Epithelial cell of esophagus (primary cell): ENCODE measurements at regions not wholly inside any gene's neighbourhood (a gene's known extent, or its start where the extent isn't known, plus 50 kb on each side); places are given as distances from the start of the nearest gene placed in this dataset.
"Not testable (repeated sequence)": the region's sequence is repeated elsewhere in the genome, so short reads cannot be mapped to it uniquely, and the experiment has no call there.

Source experiments
- DNase-seq: peaks from one replicate; pipeline ENCODE4 v3.0.0; 2010; ENCODE audit warnings: low read depth
- H3K4me3 ChIP-seq: 2 replicates; pipeline ENCODE4 v1.5.1; 2011; ENCODE audit warnings: mild to moderate bottlenecking, low read length, control low read depth
- CTCF ChIP-seq: IDR thresholded peaks from 2 replicates; pipeline ENCODE4 v1.5.1; 2011; ENCODE audit warnings: low read depth, mild to moderate bottlenecking, low read length, control low read depth, inconsistent platforms; ENCODE audit not compliant: insufficient read depth; ENCODE audit errors: missing control alignments

GRCh38 chr2:192993059-192993458 is 798.3 kb upstream of the TMEFF2 start:
- no peak for TF ChIP-seq CTCF
- no peak overlapping the region for H3K4me3 ChIP-seq
- no peak for DNase-seq

GRCh38 chr2:192983173-192983572 is 788.4 kb upstream of the TMEFF2 start:
- TF ChIP-seq CTCF = no peak
- no peak for DNase-seq

GRCh38 chr2:192978395-192978794 is 783.7 kb upstream of the TMEFF2 start:
- H3K4me3 ChIP-seq = no peak overlapping the region
- TF ChIP-seq CTCF = no peak
- no peak for DNase-seq

More at GRCh38 chr2:192983173-192983572, 788.4 kb upstream of the TMEFF2 start:
- no peak overlapping the region for H3K4me3 ChIP-seq

- DNase-seq = no peak
- no peak overlapping the region for H3K4me3 ChIP-seq
- TF ChIP-seq CTCF = no peak
Measured at GRCh38 chr2:192971981-192972380, 777.2 kb upstream of the TMEFF2 start.

- no peak for DNase-seq
- no peak for TF ChIP-seq CTCF
- H3K4me3 ChIP-seq = no peak overlapping the region
Measured at GRCh38 chr2:192969055-192969454, 774.3 kb upstream of the TMEFF2 start.

GRCh38 chr2:192960945-192961344 is 766.2 kb upstream of the TMEFF2 start:
- no peak for TF ChIP-seq CTCF
- no peak overlapping the region for H3K4me3 ChIP-seq
- peak; percentile 66 for DNase-seq

- not testable (repeated sequence) for H3K4me3 ChIP-seq, DNase-seq
Measured at GRCh38 chr2:192958615-192959014, 763.9 kb upstream of the TMEFF2 start.

GRCh38 chr2:192957425-192957824 is 762.7 kb upstream of the TMEFF2 start:
- TF ChIP-seq CTCF = no peak
- DNase-seq = peak; percentile 94
- no peak overlapping the region for H3K4me3 ChIP-seq
